NCI-H82 (cell line): ENCODE measurements at regions not wholly inside any gene's neighbourhood (a gene's known extent, or its start where the extent isn't known, plus 50 kb on each side); places are given as distances from the start of the nearest gene placed in this dataset.
A peak's percentile ranks its signal among the peaks of the same experiment; 100 is the strongest.

ENCODE experiments used
- DNase-seq: peaks from one replicate; lab custom pipeline; 2025; lab: John Stamatoyannopoulos, UW

DNA sequence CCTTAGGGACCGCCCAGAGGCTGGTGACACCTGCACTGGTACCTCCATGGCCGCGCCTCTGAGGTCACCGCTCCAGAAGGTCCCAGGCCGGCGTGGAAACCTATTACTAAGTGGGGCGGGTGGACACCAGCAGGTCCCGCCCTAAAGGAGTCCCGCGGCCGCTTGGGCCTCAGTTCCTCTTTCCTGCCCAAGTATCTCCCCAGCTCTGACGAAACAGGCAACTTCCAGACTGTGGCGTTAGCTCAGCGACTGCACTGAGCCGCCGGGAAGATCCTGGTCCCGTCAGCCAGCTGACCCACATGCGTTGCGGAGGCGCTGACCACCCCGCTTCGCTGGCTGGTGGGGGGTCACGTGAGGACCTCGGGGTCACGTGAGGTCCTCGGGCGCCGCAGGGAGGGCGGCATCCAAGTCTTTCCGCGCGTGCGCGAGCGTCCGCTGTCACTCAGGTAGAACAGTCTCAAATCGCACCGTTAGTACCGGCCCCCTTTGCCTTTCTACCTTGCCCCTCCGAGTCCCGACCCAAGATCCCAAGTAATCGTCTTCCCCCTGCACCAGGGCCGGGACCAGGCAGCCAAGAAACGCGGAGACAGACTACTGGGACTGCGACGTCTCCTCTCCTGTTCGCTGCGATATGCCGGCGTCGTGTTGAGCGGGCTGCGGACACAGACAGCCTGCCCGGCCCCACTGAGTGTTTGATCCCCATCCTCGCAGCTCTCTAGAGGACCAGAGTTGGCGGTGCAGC lies 53.7 kb upstream of the KDM4C start:
- peak; percentile 92 for DNase-seq

DNA sequence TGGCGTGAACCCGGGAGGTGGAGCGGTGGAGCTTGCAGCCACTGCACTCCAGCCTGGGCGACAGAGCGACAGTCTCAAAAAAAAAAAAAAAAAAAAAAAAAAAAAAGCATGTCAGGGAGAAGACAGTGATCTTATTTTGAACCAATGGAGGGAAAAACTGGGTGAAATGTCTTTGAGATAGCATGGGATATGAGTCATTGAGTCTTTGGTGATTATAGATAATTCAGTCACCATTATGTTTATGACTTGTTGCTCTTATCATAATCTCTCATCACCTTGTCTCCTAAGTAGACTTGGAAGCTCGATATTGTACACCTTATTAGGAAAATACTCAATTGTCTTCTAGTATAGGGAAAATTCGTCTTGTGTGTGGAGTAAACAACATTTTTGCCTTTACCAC lies 55.1 kb upstream of the KDM4C start:
- DNase-seq, result no peak

DNA sequence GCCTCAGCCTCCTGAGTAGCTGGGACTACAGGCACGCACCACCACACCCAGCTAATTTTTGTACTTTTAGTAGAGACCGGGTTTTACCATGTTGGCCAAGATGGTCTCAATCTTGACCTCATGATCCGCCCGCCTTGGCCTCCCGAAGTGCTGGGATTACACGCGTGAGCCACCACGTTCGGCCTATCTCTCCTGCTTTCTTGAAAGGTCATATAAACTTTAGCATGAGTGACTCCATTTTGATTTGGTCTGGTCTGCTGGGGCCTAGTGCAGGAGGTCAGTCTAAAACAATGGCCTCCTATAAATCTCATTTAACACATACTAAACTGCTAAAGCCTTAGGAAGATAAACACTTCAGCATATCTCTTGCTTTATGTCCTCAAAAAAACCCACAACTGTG lies 50.6 kb upstream of the GLDC start:
- no peak for DNase-seq

DNA sequence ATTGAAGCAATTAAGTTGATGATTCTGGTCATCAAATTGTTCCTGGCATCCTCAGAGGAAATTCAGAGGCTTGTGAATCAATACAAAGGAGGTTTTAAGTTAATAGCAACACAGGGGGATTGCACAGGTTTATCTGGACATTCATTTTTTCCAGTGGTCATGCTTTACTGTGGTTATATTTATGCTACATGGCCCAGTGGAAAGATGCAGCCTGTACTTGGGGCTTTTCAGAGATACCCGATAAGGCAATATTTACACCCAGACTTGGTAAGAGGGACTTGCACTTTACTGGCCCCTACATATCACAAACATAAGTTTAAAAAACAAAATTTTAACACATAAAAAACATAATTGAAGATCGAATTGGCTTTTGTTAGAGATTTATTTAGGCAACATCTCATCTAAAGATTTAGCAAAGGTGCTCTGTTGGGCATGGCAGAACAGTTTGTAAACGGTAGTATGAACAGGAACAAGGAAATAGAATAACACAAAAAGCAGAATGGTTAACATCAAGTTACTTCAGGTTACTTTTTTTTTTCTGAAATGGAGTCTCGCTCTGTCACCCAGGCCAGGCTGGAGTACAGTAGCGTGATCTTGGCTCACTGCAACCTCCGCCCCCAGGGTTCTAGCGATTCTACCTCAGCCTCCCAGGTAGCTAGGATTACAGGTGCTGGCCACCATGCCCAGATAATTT lies 49.7 kb upstream of the GLDC start:
- no peak for DNase-seq
